GM21786 (cell line): ENCODE measurements at regions not wholly inside any gene's neighbourhood (a gene's known extent, or its start where the extent isn't known, plus 50 kb on each side); places are given as distances from the start of the nearest gene placed in this dataset.

Experiments
- ATAC-seq: cut with Tn5 transposase; IDR thresholded peaks from one replicate; pipeline ENCODE4 v1.9.1; 2021; ENCODE audit not compliant: unreplicated experiment

DNA sequence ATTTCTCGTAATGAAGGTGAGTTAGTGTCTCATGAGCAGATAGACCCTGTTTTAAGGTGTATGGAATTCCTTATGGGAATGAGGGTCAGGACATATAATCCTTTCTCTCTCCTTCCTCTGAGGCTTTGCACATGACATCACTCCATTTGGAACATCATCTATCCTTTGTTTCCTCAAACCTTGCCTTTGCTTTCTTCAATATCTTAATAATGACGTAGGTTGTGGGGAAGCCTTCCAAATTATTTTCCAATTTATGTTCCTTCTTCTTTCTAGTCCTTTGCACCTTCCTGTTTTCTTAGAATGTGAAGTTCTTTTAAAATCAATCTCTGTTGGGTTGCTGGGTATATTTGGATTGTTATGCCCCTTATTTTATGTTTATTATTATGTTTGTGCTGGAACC is 502.9 kb upstream of the STXBP6 start:
- ATAC-seq = no peak

DNA sequence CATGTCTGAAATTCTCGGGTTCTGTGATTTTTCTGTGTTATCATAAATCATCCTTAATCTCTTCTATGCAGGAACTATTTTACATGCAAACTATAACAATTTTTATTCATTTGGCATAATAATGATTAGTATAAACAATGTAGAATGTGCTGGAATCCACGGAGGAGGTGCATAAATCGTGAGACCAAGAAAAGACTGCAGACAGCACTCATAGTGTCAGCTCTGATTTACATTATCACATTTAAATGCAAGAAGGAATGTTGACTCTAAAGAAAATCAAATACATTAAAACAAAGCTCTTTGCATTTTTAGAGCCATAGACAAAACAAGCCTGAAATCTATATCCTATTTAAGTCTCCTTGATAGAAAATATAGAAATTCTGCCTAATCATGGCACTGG is 501.7 kb upstream of the STXBP6 start:
- ATAC-seq = no peak

DNA sequence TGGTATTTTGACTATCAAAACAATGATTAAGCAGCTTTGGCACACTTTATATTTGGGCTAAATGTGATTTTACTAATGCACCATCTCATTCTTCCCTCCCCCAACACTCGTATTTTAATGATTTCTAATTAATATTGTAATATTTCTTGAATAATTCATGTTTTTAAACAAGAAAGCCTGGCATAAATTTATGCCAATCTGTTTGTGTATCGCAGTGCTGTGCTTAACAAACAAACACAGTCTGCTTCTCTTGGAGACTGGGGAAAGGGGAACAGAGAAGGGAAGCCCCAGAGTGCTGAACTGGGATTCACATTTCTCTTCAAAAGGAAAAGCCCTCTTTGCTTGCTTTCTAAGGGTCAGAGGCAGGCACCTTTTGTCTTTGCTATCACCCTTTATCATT is 496.9 kb upstream of the STXBP6 start:
- no peak for ATAC-seq

DNA sequence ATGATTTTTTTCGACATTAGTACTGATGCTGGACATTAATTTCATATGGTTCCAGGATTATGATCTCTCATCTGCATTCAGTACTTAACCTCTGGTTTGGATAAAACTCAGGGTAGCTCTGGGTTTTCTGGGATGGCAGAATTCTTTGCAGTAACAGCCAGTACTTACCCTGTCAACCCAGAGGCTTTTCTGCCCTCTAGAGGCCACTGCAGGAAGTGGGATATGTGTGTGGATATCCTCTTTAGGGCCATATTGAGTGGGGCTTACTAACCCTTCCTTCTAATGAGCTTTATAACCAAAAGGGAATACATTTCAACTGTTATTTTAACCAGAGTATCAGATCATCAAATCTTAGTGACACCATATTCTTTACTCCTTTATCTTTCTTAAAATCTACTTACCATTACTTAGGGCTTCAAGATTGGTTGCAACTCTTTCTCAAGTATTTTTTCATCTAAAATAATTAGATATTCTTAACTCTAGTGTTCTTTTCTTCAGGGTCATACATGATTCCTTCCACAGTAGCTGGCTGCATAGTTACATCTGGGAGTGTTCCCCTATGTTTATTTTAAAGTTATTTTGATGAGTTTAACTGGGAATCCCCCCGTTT is 488.0 kb upstream of the STXBP6 start:
- no peak for ATAC-seq

DNA sequence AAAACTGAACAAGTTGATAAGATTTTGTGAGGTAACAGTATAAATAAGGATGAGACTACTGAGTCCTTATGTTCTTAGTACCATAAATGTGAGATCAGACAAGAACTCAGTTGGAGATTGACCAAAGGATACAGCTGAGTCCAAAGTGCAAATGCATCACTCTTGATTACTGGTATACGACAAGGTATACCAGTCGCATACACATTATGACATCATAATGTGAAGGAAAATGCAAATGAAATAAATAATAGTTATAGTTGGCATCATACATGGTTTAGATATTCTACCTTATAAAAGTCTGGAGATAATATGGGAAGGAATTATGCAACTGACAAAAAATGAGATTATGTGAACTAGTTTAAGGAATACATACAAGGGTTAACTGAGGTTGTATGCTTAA is 476.3 kb upstream of the STXBP6 start:
- ATAC-seq = no peak

DNA sequence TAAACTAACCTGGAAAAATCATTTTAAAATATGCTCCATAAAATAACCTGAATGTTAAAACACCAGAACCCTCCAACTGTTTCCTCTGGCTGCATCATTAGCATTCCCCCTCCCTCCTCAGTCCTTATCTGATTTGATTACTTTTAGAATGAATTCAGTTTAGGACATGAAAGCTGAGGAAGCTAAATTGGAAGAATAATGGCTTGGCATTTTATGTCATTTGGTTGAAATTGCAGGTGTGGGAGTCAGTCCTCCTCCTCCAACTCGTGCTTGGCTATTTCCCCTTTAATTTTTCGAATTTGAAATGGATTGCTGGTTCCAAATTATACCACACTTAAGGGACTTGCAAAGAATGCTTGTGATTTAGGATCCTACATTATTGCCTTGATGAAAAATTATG is 473.0 kb upstream of the STXBP6 start:
- ATAC-seq = no peak

DNA sequence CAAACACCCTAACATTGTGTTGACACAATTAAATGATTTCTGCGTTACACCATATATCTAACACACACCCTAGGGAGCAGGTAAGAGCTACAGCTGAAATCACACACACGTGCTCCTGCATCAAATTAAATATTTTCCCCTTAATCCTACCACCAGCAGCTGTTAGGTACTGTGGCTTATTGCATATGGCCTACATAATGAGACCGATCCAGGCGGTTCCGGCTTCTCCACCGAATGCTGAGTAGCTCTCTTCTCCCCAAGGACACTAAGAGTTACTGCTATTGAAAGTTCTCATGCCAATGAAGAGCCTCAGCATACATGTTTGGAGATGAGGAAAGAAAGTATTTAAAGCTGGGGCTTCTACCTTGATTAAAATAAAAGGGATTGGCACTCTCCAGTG is 472.2 kb upstream of the STXBP6 start:
- ATAC-seq = no peak

DNA sequence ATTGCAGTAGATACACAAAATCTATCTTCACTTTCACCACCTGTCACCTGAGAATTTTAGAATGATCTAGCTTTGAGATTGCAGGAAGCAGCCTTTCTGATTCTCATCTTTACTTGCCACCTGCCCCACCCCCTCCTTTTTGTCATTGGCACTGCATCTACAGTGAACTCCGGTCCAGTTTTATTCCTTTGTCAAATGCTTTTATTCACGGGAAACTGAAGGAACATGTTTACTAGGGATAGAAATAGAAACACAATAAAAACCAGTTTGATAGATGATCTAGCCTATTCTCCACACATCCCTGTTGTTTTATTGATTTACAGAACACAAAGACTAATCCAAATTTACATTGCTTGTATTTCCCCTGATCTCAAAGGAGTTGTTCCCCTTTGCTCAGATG is 471.7 kb upstream of the STXBP6 start:
- ATAC-seq = no peak

DNA sequence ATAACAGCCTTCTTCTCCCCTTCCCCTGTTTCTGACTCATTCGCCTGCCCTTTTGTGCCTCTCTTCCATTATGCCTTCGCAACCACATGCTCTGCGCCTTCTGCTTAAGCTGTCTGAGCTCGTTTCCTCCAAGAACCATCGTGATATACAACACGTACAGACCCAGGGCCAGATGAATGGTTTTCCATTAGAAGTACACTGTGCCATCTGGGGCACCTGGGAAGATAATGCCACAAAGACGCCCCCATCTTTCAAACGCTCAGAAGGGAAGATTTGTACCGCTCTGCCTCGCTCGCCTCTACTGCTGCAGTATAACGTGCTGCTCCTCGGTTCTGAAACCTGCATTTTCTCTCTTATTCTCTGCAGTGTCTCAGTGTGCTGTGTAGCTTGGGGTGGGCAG is 470.9 kb upstream of the STXBP6 start:
- ATAC-seq = no peak

DNA sequence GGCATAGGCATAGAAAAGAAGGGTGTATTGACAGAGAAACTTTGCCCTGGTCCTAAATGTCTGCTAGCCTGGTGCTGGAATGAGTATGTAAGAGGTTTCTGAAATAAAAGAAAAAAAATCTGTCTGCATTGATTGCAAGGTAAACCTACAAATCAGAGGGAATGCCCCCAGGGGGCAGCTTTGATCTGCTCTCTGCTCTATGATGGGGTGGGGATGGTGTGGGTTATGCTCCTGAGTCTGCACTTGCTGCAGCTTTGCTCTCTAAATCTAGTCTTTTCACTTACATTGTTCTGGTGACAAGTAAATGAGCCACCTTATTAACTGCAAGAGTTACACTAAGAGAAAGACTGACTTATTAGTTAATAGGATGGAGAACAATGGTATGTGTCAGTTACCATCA is 468.4 kb upstream of the STXBP6 start:
- ATAC-seq = no peak

DNA sequence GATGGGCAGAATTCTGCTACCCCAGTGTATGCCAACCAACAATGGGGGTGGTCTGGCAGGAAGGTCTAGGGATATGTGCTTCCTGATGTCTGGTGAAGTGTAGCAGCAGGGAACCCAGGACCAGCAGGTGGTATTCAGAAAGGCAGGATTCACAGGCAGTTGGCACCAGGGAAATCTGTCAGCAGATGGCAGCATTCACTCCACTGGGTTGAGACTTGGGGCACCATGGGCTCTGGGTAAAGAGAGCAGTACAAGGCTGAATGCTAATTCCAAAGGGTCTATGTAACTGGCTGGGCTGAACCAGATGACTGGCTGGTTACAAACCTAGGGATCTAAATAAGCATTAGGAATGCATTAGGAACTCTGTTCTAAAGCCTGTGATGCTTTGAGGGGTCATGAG is 466.9 kb upstream of the STXBP6 start:
- no peak for ATAC-seq

DNA sequence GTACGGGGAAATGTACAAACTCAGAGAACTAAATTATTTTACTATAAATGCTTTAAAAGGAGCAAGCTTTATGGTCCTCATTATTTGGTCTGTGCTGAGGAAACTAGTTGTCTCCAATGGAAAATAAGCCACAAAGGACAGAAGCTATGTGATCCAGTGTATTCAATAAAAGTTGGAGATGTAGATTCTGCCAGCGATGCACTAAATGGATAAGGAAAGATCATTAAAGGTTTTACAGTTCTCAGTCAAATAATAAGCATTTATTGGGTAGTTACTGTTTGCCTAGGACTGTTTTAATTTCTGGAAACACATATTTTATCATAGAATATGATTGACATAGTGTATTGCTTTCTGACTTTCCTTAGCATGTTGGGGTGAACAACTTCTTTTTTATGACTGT is 458.9 kb upstream of the STXBP6 start:
- ATAC-seq = no peak

DNA sequence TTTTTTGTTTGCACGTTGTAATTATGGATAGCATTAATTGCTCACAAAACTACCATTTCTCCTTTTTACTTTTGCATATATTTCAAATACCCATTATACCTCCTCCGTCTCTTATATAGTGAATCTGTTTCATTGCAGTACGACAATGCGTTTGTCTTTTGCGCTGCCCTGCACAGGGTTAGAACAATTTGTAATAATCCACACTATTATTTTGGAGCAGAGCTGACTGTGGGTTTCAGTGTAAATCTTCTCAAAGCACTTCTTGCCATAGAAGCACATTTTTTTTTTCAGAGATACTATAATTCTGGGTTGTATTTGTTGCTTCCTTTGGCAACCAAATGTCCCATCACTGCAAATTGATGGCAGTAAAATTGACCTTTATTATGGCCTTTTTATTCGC is 451.8 kb upstream of the STXBP6 start:
- ATAC-seq = no peak

DNA sequence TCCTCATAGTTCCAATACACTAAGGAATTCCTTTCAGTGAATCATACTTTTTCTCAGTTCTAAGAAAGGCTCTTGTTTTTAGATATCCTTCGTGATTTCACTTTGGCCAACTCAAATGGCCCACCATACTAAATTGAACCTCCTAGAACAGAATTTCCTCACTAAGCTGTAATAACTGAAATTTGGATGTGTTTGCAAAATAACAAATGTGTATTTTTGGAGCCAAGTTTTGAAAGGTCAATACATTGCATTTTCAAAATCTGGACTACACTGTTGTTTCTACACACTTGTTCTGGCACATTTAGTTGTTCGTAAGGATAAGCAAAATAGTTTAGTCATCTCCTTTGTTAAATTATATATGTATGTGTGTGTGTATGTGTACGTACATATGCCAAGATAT is 439.0 kb upstream of the STXBP6 start:
- ATAC-seq = no peak

DNA sequence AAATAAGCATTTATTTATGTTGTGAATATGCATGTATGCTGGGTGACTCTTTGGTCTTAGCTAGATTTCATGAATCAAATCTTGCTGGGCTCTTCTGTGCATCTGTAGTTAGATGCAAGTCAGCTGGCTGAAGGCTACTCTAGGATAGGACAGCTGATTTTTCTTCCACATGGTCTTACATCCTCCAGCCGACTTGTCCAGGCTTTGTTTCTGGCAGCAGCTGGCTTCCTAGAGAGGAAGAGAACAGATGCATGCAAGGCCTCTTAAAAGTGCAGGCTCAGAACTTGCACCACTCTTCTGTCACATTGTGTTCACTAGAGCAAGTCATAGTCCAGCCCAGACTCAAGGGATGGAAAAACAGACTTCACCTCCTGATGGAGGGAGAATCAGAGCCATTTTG is 435.4 kb upstream of the STXBP6 start:
- ATAC-seq = no peak

DNA sequence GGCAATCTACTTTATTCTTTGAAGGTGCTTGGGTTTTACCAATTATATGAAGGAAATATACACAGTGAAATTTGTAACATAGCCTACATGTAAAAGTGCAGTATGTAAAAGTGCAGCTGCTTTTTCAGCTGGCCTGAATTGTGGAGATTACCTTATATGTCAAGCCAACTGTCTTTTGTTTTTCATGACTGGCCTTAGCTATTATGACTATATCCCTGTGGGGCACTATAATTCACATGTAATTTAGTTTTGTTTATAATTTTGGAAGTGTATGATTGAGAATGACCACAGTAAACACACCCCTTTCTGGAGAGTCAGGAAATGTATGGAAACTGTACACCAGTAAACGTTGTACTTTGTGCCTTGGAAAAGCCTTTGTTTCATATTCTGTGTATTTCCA is 435.0 kb upstream of the STXBP6 start:
- ATAC-seq = no peak

DNA sequence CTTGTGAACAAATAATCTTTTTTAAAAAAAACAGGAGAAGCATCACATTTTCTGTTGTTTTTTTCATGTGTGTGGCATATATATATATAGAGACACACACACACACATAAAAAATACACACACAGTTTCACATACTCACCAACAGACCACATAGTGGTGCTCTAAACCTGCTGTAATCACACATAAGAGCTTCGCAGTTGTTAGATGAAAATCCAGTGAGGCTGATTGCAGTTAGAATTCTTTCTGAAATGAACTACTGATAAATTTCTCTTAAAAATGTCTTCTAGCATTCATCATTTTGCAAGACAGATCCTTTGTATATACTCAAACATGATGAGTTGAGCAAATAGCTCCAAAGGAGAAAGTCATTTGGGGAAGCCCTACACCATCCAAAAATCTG is 434.3 kb upstream of the STXBP6 start:
- no peak for ATAC-seq

DNA sequence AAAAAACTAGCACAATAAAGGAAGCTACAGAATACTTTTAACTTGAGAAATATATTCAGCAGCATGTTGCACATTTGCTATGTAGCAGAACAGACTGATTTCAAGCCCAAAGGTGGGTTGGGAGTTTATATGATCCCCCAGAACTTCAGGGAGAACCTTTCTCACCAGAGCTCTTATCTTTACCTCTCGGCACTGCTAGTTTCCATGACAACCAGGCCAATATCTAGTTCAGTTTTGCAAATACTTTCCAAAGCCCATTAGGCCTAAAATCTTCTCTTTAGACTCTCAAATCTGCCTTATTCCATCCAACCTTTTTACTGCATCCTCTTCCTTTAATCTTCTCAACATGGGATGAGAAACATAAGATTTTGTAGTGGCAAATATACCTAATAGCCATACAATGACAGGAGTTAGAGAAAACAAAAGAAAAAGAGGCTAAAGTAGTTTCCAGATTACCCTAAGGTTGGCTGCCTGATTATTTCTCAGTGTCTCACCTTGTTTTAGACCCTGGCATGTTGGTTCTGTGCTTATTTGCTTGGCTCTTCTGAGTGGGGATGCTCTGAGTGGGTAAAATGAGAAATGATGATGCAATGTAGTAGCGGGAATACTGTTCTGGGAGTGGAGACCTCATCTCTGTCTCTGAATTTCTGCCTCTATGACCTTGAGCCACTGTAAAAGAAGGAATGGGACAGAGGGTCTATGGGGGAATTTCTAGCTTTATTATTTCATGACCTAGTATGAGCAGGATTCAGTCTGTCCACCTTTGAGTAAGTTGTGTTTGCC is 427.6 kb upstream of the STXBP6 start:
- no peak for ATAC-seq

DNA sequence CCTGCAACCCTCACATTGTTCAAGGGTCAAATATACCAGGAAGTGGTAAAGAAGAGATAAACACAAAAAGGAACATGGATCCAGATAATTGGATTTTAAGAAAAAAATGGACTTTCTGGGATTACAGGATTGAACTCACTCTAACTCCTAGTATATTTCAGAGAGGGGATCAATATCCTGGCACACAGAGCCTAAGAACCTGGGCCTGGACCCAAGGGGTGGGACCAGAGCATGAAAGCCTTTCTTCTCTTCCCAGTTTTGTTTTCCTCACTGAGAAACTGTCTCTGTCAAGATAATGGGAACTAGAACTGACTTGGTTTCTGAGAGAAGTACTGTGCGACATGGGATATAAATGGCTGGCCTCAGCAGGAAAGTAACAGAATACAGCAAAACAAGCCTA is 422.8 kb upstream of the STXBP6 start:
- no peak for ATAC-seq

DNA sequence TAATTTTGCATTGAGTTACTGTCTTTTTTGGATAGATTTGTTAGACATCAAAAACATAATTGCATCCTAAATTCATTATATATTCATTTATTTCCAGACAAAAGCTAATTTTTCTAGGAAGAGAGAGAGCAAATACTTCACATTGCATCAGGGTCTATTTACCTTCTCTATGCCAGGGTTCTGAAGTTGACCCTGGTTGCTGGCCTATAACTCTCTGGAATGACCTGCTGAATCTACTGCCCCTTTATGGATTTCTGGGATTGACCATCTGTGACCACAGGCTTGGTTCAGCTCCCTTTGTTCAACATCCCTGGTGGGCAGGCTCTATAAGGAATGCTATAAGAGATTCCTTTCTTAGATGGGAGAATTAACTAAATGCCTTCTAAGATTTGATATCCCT is 414.8 kb upstream of the STXBP6 start:
- no peak for ATAC-seq

DNA sequence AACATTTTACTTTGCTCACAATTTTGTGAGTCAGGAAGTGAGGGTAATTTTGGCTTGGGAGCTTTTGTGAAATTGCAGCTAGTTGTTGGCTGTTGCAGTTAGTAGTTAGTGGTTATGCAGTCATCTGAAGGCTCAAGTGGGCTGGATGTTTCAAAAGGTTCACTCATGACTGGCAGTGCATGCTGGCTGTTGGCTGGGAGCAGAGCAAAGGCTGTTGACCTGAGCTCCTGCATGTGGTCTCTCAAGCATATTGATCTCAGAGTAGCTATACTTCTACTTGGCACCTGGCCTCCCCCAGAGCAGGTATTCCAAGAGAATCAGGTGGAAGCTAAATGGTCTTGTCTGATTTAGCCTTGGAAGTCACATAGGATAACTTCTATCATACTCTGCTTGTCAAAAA is 414.1 kb upstream of the STXBP6 start:
- no peak for ATAC-seq

DNA sequence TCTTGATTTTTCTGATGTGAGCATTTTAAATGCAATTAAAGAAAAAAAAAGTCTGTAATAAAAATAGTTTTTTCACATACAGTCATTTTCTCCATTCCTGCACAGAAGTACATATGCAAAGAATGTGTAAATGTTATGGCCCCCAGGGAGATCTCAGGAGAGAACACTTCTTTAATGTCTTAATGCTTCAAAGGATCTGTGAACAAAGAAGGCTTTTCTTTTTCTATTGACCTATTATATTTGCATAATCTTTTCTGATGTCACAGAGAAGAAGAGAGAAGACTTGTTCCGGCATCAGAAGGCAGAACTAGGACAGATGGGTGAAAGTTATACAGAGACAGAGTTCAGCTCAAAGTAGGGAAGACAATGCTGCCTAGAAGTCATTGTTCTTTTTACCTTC is 413.5 kb upstream of the STXBP6 start:
- no peak for ATAC-seq

DNA sequence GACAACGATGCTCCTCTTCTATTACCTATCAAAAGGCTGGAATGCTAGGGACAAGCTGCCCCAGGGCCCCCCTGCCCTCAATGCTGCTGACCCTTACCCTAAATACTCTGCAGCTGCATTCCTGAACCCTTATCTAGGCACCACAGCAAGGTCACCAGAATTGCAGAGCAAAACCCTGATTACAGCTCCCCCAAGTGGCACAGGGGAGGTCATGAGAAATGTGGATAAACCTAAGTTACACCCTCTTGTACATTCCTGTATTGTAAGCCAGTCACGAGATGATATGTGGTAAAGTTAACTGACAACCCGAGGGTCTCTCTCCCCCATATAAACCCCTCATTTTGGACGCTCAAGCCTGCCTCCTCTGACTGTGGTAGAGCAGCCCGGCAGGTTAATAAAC is 411.8 kb upstream of the STXBP6 start:
- ATAC-seq = no peak
